ENCODE measurements at regions not wholly inside any gene's neighbourhood (a gene's known extent, or its start where the extent isn't known, plus 50 kb on each side); places are given as distances from the start of the nearest gene placed in this dataset.

DNA sequence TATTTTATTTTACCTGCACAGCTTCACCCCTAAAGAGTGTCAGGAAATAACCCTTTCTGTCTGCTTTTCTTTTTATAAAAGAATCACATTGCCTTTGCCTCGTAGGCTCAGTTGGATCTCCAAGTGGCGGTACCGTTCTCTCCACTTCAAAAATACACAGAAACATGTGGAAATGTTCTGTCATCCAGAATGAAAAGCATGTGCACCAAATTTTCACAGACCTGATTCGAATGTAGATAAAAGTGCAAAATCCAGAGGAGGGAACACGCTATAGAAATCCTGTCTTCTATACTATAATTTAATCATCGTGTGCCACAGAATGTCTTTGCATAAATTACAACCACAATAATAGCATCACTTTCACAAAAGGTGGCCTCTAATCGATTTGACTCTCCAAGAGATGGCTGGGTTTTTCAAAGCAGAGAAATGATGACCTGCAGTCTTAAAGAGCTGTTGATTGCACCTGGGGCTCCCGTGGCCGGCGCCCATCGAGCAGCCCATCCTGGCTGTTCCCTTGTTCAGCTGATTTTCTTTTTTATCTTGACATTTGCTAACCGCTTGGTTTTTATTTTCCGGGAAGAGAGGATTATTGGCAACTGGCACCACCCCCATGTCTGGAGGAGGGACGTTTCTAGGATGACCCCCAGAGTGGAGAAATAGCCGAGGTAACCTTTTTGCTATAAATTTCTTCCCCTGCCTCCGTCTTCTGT lies 290.2 kb downstream of the SOX11 start:
- peaks cover 0 to 16% (median 0%) of the 10 kb centered on the region in 3 donors for H3K27me3 ChIP-seq
- no peak for TF ChIP-seq POLR2AphosphoS5 (IDR thresholded peaks at IDR 0.05)
- TF ChIP-seq POLR2A (IDR thresholded peaks at IDR 0.05): no peak
- no peak for TF ChIP-seq EP300 (IDR thresholded peaks at IDR 0.05)
- TF ChIP-seq, protein P1, sequence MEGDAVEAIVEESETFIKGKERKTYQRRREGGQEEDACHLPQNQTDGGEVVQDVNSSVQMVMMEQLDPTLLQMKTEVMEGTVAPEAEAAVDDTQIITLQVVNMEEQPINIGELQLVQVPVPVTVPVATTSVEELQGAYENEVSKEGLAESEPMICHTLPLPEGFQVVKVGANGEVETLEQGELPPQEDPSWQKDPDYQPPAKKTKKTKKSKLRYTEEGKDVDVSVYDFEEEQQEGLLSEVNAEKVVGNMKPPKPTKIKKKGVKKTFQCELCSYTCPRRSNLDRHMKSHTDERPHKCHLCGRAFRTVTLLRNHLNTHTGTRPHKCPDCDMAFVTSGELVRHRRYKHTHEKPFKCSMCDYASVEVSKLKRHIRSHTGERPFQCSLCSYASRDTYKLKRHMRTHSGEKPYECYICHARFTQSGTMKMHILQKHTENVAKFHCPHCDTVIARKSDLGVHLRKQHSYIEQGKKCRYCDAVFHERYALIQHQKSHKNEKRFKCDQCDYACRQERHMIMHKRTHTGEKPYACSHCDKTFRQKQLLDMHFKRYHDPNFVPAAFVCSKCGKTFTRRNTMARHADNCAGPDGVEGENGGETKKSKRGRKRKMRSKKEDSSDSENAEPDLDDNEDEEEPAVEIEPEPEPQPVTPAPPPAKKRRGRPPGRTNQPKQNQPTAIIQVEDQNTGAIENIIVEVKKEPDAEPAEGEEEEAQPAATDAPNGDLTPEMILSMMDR (IDR thresholded peaks at IDR 0.05): no peak
- no peaks in the 10 kb centered on the region for H3K36me3 ChIP-seq
- H3K27ac ChIP-seq: no peak overlapping the region
- no peak overlapping the region for H3K4me3 ChIP-seq
- peaks cover 9 to 14% (median 11%) of the 10 kb centered on the region in 4 donors for H3K4me1 ChIP-seq
- no peak for DNase-seq
- 81 to 90% (median 85%) methylated on average over 16 of the region's 16 CpGs for WGBS, 5 donors
- no peaks in the 10 kb centered on the region for H3K9me3 ChIP-seq
- intact Hi-C loops (cut with DNase I; ENCODE audit: low total_unique reads): no loop called here

- intact Hi-C loops (cut with DNase I; ENCODE audit: low total_unique reads): no loop called here
- H3K27ac ChIP-seq: no peak overlapping the region
- no peaks in the 10 kb centered on the region for H3K9me3 ChIP-seq
- H3K27me3 ChIP-seq: peaks cover 0 to 16% (median 0%) of the 10 kb centered on the region in 3 donors
- WGBS, 5 donors: 91 to 97% (median 95%) methylated on average over 11 of the region's 11 CpGs
- DNase-seq: no peak
- H3K4me3 ChIP-seq: no peak overlapping the region
- peaks cover 9 to 14% (median 11%) of the 10 kb centered on the region in 4 donors for H3K4me1 ChIP-seq
- TF ChIP-seq POLR2AphosphoS5 (IDR thresholded peaks at IDR 0.05): no peak
- no peak for TF ChIP-seq POLR2A (IDR thresholded peaks at IDR 0.05)
- TF ChIP-seq, protein P1 (IDR thresholded peaks at IDR 0.05): no peak
- TF ChIP-seq EP300 (IDR thresholded peaks at IDR 0.05): no peak
- no peaks in the 10 kb centered on the region for H3K36me3 ChIP-seq
These were observed 290.7 kb downstream of the SOX11 start for GRCh38 chr2:5982903-5983265.

GRCh38 chr2:5983511-5984272 lies 291.5 kb downstream of the SOX11 start:
- H3K36me3 ChIP-seq: no peaks in the 10 kb centered on the region
- H3K4me1 ChIP-seq: peaks cover 9 to 14% (median 11%) of the 10 kb centered on the region in 4 donors
- peaks cover 0 to 16% (median 0%) of the 10 kb centered on the region in 3 donors for H3K27me3 ChIP-seq
- WGBS, 5 donors: 85 to 89% (median 86%) methylated on average over 13 of the region's 13 CpGs
- TF ChIP-seq EP300 (IDR thresholded peaks at IDR 0.05) (no peak), POLR2A (IDR thresholded peaks at IDR 0.05) (no peak), POLR2AphosphoS5 (IDR thresholded peaks at IDR 0.05) (no peak)
- TF ChIP-seq, protein P1 (IDR thresholded peaks at IDR 0.05): no peak
- no peak overlapping the region for H3K27ac ChIP-seq
- no peaks in the 10 kb centered on the region for H3K9me3 ChIP-seq
- no peak for DNase-seq
- intact Hi-C loops (cut with DNase I; ENCODE audit: low total_unique reads): no loop called here
- H3K4me3 ChIP-seq: no peak overlapping the region

GRCh38 chr2:5984273-5984655 lies 292.1 kb downstream of the SOX11 start:
- Histone ChIP-seq H3K4me3 (no peak overlapping the region), H3K9me3 (no peaks in the 10 kb centered on the region), H3K36me3 (no peaks in the 10 kb centered on the region), H3K4me1 (peaks cover 9 to 14% (median 11%) of the 10 kb centered on the region in 4 donors), H3K27ac (no peak overlapping the region), H3K27me3 (peaks cover 0 to 16% (median 0%) of the 10 kb centered on the region in 3 donors)
- WGBS, 5 donors: 70 to 79% (median 77%) methylated on average over 2 of the region's 2 CpGs
- intact Hi-C loops (cut with DNase I; ENCODE audit: low total_unique reads): no loop called here
- TF ChIP-seq POLR2A (IDR thresholded peaks at IDR 0.05): no peak
- no peak for TF ChIP-seq EP300 (IDR thresholded peaks at IDR 0.05)
- TF ChIP-seq POLR2AphosphoS5 (IDR thresholded peaks at IDR 0.05): no peak
- TF ChIP-seq, protein P1 (IDR thresholded peaks at IDR 0.05): no peak
- DNase-seq: no peak
